GM12865 (cell line): ENCODE measurements at regions not wholly inside any gene's neighbourhood (a gene's known extent, or its start where the extent isn't known, plus 50 kb on each side); places are given as distances from the start of the nearest gene placed in this dataset.

Source experiments
- DNase-seq: peaks from one replicate; pipeline ENCODE4 v3.0.0; 2010; ENCODE audit warnings: low read depth
- H3K4me3 ChIP-seq: 2 replicates; pipeline ENCODE4 v1.5.1; 2011; ENCODE audit warnings: mild to moderate bottlenecking, low read depth, low read length, control low read depth
- TF ChIP-seq, protein P1 (sequence below): IDR thresholded peaks from 2 replicates; pipeline ENCODE4 v1.5.1; 2011; ENCODE audit warnings: low read length, control low read depth, low read depth, inconsistent platforms; ENCODE audit not compliant: insufficient read depth; ENCODE audit errors: missing control alignments

DNA sequence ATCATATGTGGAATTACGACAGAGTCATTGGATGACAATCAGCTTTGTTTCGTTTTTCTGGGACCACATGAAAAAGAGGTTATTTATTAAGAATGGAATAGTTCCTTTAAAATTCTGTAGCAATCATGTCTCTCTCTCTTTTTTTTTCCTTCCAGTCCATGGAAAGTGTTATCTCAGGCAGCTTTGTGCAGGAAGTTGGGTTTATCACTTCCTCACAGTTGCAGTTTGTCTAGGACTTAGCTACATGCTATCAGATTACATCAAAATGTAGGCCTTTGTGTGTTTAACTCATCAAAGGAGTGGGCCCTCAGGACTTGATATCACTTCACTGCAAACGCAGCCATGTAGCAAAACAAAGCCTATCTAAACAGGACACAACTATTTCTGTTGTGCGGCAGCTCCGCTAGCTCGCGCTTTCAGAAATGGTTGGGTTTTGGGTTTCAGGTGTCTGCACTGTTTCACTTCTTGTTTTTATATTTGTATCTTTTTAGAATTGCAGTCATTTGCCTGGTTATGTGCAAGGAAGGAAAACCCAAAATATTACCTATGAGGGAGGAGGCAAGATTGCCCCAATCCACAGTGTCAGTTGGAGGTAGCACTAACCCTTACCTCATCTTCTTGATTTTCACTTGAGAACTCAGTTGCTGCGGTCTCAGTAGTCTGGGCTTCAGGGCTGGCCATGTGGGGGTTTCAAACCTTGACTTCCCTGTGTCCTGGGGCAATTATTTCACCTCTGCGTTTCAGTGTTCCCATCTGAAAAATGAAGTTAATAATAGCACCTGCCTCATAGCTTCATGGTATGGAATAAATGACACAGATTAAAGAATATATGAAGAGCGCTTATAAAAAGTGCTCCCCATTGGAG, 66.7 kb downstream of the HHEX start:
- H3K4me3 ChIP-seq = no peak overlapping the region; the same call in 1 of the 2 replicates
- DNase-seq = peak; percentile 94
- TF ChIP-seq, protein P1, sequence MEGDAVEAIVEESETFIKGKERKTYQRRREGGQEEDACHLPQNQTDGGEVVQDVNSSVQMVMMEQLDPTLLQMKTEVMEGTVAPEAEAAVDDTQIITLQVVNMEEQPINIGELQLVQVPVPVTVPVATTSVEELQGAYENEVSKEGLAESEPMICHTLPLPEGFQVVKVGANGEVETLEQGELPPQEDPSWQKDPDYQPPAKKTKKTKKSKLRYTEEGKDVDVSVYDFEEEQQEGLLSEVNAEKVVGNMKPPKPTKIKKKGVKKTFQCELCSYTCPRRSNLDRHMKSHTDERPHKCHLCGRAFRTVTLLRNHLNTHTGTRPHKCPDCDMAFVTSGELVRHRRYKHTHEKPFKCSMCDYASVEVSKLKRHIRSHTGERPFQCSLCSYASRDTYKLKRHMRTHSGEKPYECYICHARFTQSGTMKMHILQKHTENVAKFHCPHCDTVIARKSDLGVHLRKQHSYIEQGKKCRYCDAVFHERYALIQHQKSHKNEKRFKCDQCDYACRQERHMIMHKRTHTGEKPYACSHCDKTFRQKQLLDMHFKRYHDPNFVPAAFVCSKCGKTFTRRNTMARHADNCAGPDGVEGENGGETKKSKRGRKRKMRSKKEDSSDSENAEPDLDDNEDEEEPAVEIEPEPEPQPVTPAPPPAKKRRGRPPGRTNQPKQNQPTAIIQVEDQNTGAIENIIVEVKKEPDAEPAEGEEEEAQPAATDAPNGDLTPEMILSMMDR = no peak

DNA sequence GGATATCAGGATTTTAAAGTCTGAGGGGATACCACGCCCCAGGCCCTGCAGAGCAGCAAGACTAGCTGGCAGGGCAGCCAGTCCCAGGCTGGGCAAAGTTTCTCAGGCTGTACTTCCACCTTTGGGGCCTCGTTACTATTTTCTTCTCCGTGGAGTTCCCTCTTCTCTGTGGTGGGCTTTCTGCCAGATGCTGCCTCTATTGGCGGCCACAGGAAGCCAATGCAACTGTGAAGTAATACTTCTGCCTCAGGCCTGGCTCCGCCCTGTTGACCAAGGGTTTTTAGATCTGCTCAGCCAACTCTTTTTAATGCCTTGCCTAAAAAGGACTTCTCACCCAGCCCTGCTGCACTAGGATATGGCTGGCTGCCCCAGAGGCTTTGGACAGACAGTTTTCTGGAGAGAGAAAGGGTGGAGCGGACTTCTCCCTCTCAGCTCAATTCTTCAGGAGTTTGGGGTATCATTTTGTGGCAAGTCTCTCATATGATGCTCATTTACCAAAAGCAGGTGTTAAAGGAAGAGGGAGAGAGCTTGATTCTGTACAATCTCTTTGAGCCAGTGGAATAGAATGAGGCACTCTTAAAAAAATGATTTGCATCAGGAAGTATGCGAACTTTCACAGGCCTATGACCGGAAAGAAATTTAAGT, 67.4 kb downstream of the HHEX start:
- no peak overlapping the region; the same call in 1 of the 2 replicates for H3K4me3 ChIP-seq
- peak; percentile 93 for DNase-seq
- TF ChIP-seq, protein P1 = peak; percentile 13

DNA sequence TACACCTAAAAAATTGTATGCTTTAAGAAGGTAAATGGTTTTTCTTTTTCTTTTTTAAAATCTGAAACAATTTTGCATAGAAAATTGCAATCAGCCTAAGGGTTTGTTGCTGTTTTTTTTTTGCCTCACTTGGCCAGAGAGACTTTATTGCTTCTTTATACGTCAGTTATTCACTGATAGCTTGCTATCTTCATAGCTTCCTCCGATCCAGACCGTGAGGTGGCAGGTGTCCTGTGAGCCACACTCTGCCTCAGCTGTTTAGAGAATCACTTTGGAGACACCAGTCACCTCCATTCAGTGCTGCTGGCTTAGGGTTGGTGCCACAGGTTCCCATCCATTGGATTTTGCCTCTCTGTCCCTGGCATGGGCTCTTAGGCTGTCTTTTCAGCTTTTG, 68.0 kb downstream of the HHEX start:
- DNase-seq = peak; percentile 15
- TF ChIP-seq, protein P1 = no peak

DNA sequence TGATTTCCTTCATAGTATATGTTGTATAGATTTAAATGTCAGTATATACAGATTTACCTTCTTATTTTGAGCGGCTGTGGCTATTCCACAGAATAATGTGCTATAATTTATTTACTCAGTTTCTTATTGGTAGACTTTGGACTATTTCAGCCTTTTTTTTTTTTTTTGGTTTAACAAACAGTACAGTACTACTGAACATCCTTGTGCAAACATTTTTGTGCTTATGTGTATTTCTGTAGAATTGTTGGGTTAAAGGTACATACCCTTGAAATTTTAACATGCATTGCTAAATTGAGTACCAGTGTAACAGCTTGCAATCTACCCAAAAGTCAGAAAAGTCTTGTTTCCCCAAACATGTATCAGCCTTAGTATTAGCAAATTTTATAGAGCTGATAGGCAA, 68.8 kb downstream of the HHEX start:
- no peak overlapping the region for H3K4me3 ChIP-seq
- TF ChIP-seq, protein P1 = no peak
- no peak for DNase-seq

More for the DNA sequence above, 68.0 kb downstream of the HHEX start:
- H3K4me3 ChIP-seq = no peak overlapping the region

GRCh38 chr10:92760609-92761008, 70.9 kb downstream of the HHEX start:
- TF ChIP-seq, protein P1 = no peak
- no peak for DNase-seq
- H3K4me3 ChIP-seq = no peak overlapping the region

GRCh38 chr10:92761571-92761970, 71.8 kb downstream of the HHEX start:
- TF ChIP-seq, protein P1 = no peak
- no peak overlapping the region for H3K4me3 ChIP-seq
- DNase-seq = no peak
